ENCODE measurements at regions not wholly inside any gene's neighbourhood (a gene's known extent, or its start where the extent isn't known, plus 50 kb on each side); places are given as distances from the start of the nearest gene placed in this dataset.

DNA sequence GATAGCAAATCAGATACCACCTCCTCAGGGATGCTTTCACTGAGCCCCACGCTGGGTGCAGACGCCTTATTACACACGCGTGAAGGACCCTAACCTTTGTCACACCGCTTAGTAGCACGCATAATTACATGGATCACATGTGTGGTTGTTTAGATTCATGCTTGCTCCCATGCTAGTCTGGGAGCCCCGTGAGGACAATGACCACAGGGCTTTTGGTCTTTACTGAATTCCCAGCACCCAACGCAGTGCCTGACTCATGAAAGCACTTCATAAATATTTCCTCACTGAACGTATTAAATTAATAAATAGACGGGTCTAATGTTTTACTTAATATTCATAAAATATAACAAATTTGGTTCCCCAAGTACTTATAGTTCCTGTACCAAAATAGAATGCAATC is 132.5 kb downstream of the ALDH8A1 start:
- TF ChIP-seq, protein P1, sequence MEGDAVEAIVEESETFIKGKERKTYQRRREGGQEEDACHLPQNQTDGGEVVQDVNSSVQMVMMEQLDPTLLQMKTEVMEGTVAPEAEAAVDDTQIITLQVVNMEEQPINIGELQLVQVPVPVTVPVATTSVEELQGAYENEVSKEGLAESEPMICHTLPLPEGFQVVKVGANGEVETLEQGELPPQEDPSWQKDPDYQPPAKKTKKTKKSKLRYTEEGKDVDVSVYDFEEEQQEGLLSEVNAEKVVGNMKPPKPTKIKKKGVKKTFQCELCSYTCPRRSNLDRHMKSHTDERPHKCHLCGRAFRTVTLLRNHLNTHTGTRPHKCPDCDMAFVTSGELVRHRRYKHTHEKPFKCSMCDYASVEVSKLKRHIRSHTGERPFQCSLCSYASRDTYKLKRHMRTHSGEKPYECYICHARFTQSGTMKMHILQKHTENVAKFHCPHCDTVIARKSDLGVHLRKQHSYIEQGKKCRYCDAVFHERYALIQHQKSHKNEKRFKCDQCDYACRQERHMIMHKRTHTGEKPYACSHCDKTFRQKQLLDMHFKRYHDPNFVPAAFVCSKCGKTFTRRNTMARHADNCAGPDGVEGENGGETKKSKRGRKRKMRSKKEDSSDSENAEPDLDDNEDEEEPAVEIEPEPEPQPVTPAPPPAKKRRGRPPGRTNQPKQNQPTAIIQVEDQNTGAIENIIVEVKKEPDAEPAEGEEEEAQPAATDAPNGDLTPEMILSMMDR (IDR thresholded peaks at IDR 0.05), result no peak
- TF ChIP-seq POLR2A (IDR thresholded peaks at IDR 0.05; ENCODE audit: low read length), result no peak
- no peak for TF ChIP-seq CHD2 (IDR thresholded peaks at IDR 0.05; ENCODE audit: low read length, partially characterized antibody)
- no peak for TF ChIP-seq RCOR1 (IDR thresholded peaks at IDR 0.05; ENCODE audit: low read depth, low read length)
- TF ChIP-seq KDM1A (IDR thresholded peaks at IDR 0.05; ENCODE audit: low read depth), result no peak
- TF ChIP-seq RFX5 (IDR thresholded peaks at IDR 0.05), result no peak
- no peak for TF ChIP-seq JUN (IDR thresholded peaks at IDR 0.05)
- TF ChIP-seq PHF8 (IDR thresholded peaks at IDR 0.05; ENCODE audit: borderline replicate concordance, low read depth), result no peak
